K562 (cell line): ENCODE measurements at regions not wholly inside any gene's neighbourhood (a gene's known extent, or its start where the extent isn't known, plus 50 kb on each side); places are given as distances from the start of the nearest gene placed in this dataset.

Experiments used
- ATAC-seq: fragments of 200-7000 bp; cut with Tn5 transposase; 3 replicates; pipeline ENCODE4 v1.9.1; 2020; ENCODE audit warnings: moderate library complexity
- BruUV-seq: library from RNA; stranded (reverse); fragments of 400-500 nt; replicated peaks from 2 replicates; lab custom pipeline; 2021; lab: Mats Ljungman, UMichigan
- CTCF ChIA-PET: fragments of 300-600 bp; formaldehyde crosslinking; extraction: SDS; loops from one replicate; lab custom pipeline; 2021; ENCODE audit warnings: low intra/inter-chr PET ratio; lab: Yijun Ruan, JAX
- POLR2A ChIA-PET: fragments of 300-600, 350-650 bp; sonication (Branson Sonifier 250); formaldehyde crosslinking; extraction: SDS; loops from one replicate; lab custom pipeline; 2021; ENCODE audit warnings: antibody characterized with exemption, inconsistent platforms; lab: Yijun Ruan, JAX
- DNase-seq, 4 experiments: peaks; one replicate each; pipeline versions ENCODE4 v3.0.0 to v3.0.0-alpha.2; 2011 to 2018; ENCODE audit warnings: low spot score in 3 of 4, mixed read lengths in 3 of 4; ENCODE audit errors: extremely low read depth in 1 of 4
- FAIRE-seq: peaks from 2 replicates; lab custom pipeline; 2011; peaks lifted over from hg19 to GRCh38; lab: Jason Lieb, UNC
- H2AFZ ChIP-seq: 2 replicates; pipeline ENCODE4 v1.6.0; 2011; ENCODE audit warnings: low read depth, low read length, control low read depth, inconsistent platforms
- H3K27ac ChIP-seq: fragments of 200-600 bp; 3 replicates; pipeline ENCODE4 v1.8.0; 2011; ENCODE audit warnings: low read depth, mild to moderate bottlenecking, control low read depth, inconsistent platforms, low read length, moderate library complexity, mixed read lengths; ENCODE audit errors: extremely low read depth
- H3K27me3 ChIP-seq, 2 experiments: fragments of 300-600 bp in 1 of 2; 2 replicates in 1 of 2; 3 replicates in 1 of 2; pipeline versions ENCODE4 v1.6.0 to v1.8.0; 2011; ENCODE audit warnings: inconsistent platforms in 2 of 2, low read length in 2 of 2, mild to moderate bottlenecking in 1 of 2, mixed read lengths in 1 of 2, moderate library complexity in 1 of 2; ENCODE audit not compliant: control insufficient read depth in 2 of 2, insufficient read depth in 2 of 2
- H3K36me3 ChIP-seq: fragments of 300-600 bp; 3 replicates; pipeline ENCODE4 v1.8.0; 2011; ENCODE audit warnings: mild to moderate bottlenecking, low read length, inconsistent platforms; ENCODE audit not compliant: control insufficient read depth, insufficient read depth
- H3K4me1 ChIP-seq, 2 experiments: fragments of 200-600 bp in 1 of 2; replicated peaks in 1 of 2; 2 replicates in 1 of 2; 3 replicates in 1 of 2; pipeline versions ENCODE4 v1.5.1 to v1.8.0; 2011; ENCODE audit warnings: inconsistent platforms in 2 of 2, low read length in 2 of 2, mild to moderate bottlenecking in 1 of 2, mixed read lengths in 1 of 2, moderate library complexity in 1 of 2; ENCODE audit not compliant: control insufficient read depth in 2 of 2, insufficient read depth in 2 of 2
- H3K4me2 ChIP-seq: 2 replicates; pipeline ENCODE4 v1.6.1; 2011; ENCODE audit warnings: low read length, control low read depth, inconsistent platforms, mixed read lengths; ENCODE audit not compliant: insufficient read depth
- H3K4me3 ChIP-seq: fragments of 200-600 bp; sonication (generic), shearing (Covaris generic); 2 replicates; pipeline ENCODE4 v1.5.1; 2016; ENCODE audit warnings: control low read depth, inconsistent platforms
- H3K79me2 ChIP-seq: fragments of 200-600 bp; 3 replicates; pipeline ENCODE4 v1.8.0; 2011; ENCODE audit warnings: low read length, inconsistent platforms; ENCODE audit not compliant: control insufficient read depth, insufficient read depth
- H3K9ac ChIP-seq, 2 experiments: 2 replicates each; pipeline versions ENCODE4 v1.6.0 to v1.6.1; 2011; ENCODE audit warnings: low read depth in 2 of 2, low read length in 2 of 2, control low read depth in 1 of 2, inconsistent platforms in 1 of 2, mild to moderate bottlenecking in 1 of 2, mixed read lengths in 1 of 2; ENCODE audit not compliant: insufficient read depth in 1 of 2
- H3K9me1 ChIP-seq: one replicate; pipeline ENCODE4 v1.6.0; 2011; ENCODE audit warnings: inconsistent platforms, mild to moderate bottlenecking, low read length, moderate library complexity; ENCODE audit not compliant: control insufficient read depth, insufficient read depth
- H3K9me3 ChIP-seq: replicated peaks from 2 replicates; pipeline ENCODE4 v1.5.1; 2011; ENCODE audit warnings: low read depth, low read length, inconsistent platforms; ENCODE audit not compliant: control insufficient read depth, insufficient read depth
- H4K20me1 ChIP-seq: replicated peaks from 2 replicates; pipeline ENCODE4 v1.6.1; 2011; ENCODE audit warnings: low read length, inconsistent platforms, mixed read lengths; ENCODE audit not compliant: control insufficient read depth, insufficient read depth
- DDX20 ChIP-seq: fragments of 450-650 bp; IDR thresholded peaks from 2 replicates; pipeline ENCODE4 v1.6.1; 2016; ENCODE audit warnings: missing genetic modification characterization, low read depth, mild to moderate bottlenecking, missing compliant biosample characterization, moderate library complexity
- EGR1 ChIP-seq: fragments of 450-650 bp; conservative IDR thresholded peaks from 2 replicates; pipeline ENCODE4 v1.6.1; 2017; ENCODE audit warnings: mild to moderate bottlenecking
- FOSL1 ChIP-seq: fragments of 200-800 bp; sonication (Bioruptor generic); conservative IDR thresholded peaks from 2 replicates; pipeline ENCODE4 v1.6.1; 2016; ENCODE audit warnings: missing genetic modification characterization, missing compliant biosample characterization
- PCBP2 ChIP-seq: fragments of 200-400 bp; formaldehyde crosslinking; IDR thresholded peaks from 2 replicates; pipeline ENCODE4 v1.6.1; 2018; ENCODE audit warnings: low read length, low read depth, mild to moderate bottlenecking, moderate library complexity; ENCODE audit not compliant: poor library complexity, severe bottlenecking
- PYGO2 ChIP-seq: fragments of 450-650 bp; IDR thresholded peaks from 2 replicates; pipeline ENCODE4 v1.6.1; 2016; ENCODE audit warnings: mild to moderate bottlenecking, missing genetic modification characterization, moderate library complexity, missing compliant biosample characterization
- SOX6 ChIP-seq: fragments of 450-650 bp; IDR thresholded peaks from 2 replicates; pipeline ENCODE4 v1.6.1; 2014; ENCODE audit warnings: mild to moderate bottlenecking
- ZNF175 ChIP-seq: fragments of 200-800 bp; sonication (Bioruptor generic); IDR thresholded peaks from 2 replicates; pipeline ENCODE4 v1.6.1; 2016; ENCODE audit warnings: low read depth, mild to moderate bottlenecking, missing genetic modification characterization, missing compliant biosample characterization
- ZNF507 ChIP-seq: conservative IDR thresholded peaks from 2 replicates; pipeline ENCODE4 v1.6.1; 2017; ENCODE audit warnings: missing genetic modification characterization, missing compliant biosample characterization
- WGBS: fragments of 100-300 bp; shearing (Covaris generic); methylation state at CpG from one replicate; pipeline ENCODE4 v1.1.6; 2016; ENCODE audit warnings: low coverage, mixed read lengths; ENCODE audit not compliant: insufficient coverage; ENCODE audit errors: missing lambda C conversion rate; 5-methylcytosine and 5-hydroxymethylcytosine counted together
- in situ Hi-C: fragments of 300-500 bp; cut with MboI; formaldehyde crosslinking; loops from 4 replicates; pipeline ENCODE4 v1.15.0; 2018; ENCODE audit warnings: inconsistent platforms, mixed read lengths
- intact Hi-C: fragments of 100-400 bp; cut with micrococcal nuclease; formaldehyde crosslinking; loops from 2 replicates; pipeline ENCODE4 v1.14.2; 2022
- TF ChIP-seq, protein P1 (sequence below): IDR thresholded peaks from 2 replicates; pipeline ENCODE4 v1.6.1; 2011; ENCODE audit not compliant: insufficient read length; ENCODE audit errors: extremely low read depth
- TF ChIP-seq, protein P2 (sequence below): fragments of 450-650 bp; IDR thresholded peaks from 2 replicates; pipeline ENCODE4 v1.6.1; 2016
- TF ChIP-seq, protein P3 (sequence below): sonication (generic); formaldehyde crosslinking; IDR thresholded peaks from 2 replicates; pipeline ENCODE4 v1.8.1; 2023; ENCODE audit warnings: mild to moderate bottlenecking, missing genetic modification reagents
- TF ChIP-seq, protein P4 (sequence below), 2 experiments: fragments of 450-650 bp in 1 of 2; sonication (generic) in 1 of 2; formaldehyde crosslinking; conservative IDR thresholded peaks; 2 replicates each; pipeline versions ENCODE4 v1.4.0 to v1.8.1; 2020 to 2022; ENCODE audit warnings: mild to moderate bottlenecking in 1 of 2, missing genetic modification reagents in 1 of 2

DNA sequence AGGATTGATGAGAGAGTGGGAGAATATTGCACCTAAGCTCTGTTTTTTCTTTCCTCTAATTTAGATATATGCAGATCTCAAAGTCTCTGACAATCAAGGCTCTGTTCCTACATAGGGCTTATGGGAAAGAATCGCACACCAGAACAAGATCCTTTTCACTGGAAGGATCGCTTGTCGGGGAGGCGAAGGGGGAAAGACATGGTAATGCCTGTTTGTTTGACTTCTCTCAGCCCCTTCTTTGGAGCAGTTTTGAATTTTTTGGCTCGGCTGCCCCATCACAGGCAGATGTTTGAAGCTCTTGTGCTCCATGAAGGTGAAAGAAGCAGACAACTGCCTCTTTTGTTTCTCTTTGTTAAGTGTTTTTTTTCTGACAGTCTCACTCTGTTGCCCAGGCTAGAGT is 599.9 kb upstream of the ZNF608 start:
- in situ Hi-C loops = no loop called here

DNA sequence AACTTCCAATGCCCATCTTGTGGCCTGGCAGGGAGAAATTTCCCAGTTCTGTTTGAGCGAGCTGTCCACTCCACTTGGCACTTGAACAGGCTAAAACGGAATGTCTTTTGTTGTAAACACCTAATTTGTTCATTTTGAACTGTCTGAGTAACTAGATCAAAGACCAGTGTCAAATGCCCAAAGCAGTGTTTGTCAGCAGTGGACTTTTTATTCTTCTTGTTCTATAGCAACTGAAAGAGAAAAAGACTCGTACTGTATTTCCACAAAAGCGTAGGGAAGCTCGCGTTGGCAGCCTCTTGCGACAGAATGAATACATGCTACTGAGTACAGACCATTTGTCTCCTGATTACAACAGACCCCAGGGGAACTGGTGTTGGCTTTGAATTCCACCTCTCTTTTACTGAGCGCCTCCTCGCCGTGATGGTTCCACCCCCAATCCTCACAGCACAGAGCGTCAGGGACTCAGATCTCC is 601.8 kb upstream of the ZNF608 start:
- in situ Hi-C loops = no loop called here
- TF ChIP-seq EGR1 (no peak), SOX6 (no peak), PCBP2 (no peak), PYGO2 (tag) (no peak), ZNF175 (CRISPR knock-in tag) (no peak), FOSL1 (no peak)
- TF ChIP-seq, protein P1, sequence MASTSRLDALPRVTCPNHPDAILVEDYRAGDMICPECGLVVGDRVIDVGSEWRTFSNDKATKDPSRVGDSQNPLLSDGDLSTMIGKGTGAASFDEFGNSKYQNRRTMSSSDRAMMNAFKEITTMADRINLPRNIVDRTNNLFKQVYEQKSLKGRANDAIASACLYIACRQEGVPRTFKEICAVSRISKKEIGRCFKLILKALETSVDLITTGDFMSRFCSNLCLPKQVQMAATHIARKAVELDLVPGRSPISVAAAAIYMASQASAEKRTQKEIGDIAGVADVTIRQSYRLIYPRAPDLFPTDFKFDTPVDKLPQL = no peak
- TF ChIP-seq, protein P2, sequence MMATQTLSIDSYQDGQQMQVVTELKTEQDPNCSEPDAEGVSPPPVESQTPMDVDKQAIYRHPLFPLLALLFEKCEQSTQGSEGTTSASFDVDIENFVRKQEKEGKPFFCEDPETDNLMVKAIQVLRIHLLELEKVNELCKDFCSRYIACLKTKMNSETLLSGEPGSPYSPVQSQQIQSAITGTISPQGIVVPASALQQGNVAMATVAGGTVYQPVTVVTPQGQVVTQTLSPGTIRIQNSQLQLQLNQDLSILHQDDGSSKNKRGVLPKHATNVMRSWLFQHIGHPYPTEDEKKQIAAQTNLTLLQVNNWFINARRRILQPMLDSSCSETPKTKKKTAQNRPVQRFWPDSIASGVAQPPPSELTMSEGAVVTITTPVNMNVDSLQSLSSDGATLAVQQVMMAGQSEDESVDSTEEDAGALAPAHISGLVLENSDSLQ = no peak
- TF ChIP-seq, protein P3, sequence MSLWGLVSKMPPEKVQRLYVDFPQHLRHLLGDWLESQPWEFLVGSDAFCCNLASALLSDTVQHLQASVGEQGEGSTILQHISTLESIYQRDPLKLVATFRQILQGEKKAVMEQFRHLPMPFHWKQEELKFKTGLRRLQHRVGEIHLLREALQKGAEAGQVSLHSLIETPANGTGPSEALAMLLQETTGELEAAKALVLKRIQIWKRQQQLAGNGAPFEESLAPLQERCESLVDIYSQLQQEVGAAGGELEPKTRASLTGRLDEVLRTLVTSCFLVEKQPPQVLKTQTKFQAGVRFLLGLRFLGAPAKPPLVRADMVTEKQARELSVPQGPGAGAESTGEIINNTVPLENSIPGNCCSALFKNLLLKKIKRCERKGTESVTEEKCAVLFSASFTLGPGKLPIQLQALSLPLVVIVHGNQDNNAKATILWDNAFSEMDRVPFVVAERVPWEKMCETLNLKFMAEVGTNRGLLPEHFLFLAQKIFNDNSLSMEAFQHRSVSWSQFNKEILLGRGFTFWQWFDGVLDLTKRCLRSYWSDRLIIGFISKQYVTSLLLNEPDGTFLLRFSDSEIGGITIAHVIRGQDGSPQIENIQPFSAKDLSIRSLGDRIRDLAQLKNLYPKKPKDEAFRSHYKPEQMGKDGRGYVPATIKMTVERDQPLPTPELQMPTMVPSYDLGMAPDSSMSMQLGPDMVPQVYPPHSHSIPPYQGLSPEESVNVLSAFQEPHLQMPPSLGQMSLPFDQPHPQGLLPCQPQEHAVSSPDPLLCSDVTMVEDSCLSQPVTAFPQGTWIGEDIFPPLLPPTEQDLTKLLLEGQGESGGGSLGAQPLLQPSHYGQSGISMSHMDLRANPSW (CRISPR knock-in tag) = no peak
- TF ChIP-seq, protein P4, sequence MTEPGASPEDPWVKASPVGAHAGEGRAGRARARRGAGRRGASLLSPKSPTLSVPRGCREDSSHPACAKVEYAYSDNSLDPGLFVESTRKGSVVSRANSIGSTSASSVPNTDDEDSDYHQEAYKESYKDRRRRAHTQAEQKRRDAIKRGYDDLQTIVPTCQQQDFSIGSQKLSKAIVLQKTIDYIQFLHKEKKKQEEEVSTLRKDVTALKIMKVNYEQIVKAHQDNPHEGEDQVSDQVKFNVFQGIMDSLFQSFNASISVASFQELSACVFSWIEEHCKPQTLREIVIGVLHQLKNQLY (CRISPR knock-in tag; conservative IDR thresholded peaks at IDR 0.05) = no peak

More for the DNA sequence above, 599.9 kb upstream of the ZNF608 start:
- no peaks in the 10 kb centered on the region for H3K79me2 ChIP-seq
- no peak for TF ChIP-seq DDX20 (tag)
- TF ChIP-seq ZNF507 (tag) = no peak
- H3K9me3 ChIP-seq = no peaks in the 10 kb centered on the region
- no peak overlapping the region for H3K27ac ChIP-seq
- DNase-seq (no peak), ATAC-seq (no peak), FAIRE-seq (no peak)
- intact Hi-C loops = no loop called here
- no peaks in the 10 kb centered on the region for H4K20me1 ChIP-seq
- H3K36me3 ChIP-seq = no peaks in the 10 kb centered on the region
- ChIA-PET CTCF (no interaction called here), POLR2A (no interaction called here)
- H3K27me3 ChIP-seq = no peaks in the 10 kb centered on the region
- no peaks in the 10 kb centered on the region for H3K4me1 ChIP-seq
- no peak overlapping the region for H3K9ac ChIP-seq
- 0% methylated on average over 5 of the region's 5 CpGs for WGBS
- H3K9me1 ChIP-seq = no peaks in the 10 kb centered on the region
- no peak overlapping the region for H3K4me3 ChIP-seq
- no peak overlapping the region for H2AFZ ChIP-seq
- no peak overlapping the region for H3K4me2 ChIP-seq
- BruUV-seq = no TSS peak

More for the DNA sequence above, 601.8 kb upstream of the ZNF608 start:
- H3K79me2 ChIP-seq = no peaks in the 10 kb centered on the region
- ChIA-PET CTCF (no interaction called here), POLR2A (no interaction called here)
- H3K27me3 ChIP-seq = no peaks in the 10 kb centered on the region
- H3K9me3 ChIP-seq = no peaks in the 10 kb centered on the region
- intact Hi-C loops = no loop called here
- H2AFZ ChIP-seq = no peak overlapping the region
- ATAC-seq = no peak
- H3K4me1 ChIP-seq = no peaks in the 10 kb centered on the region
- DNase-seq = no peak
- H3K4me2 ChIP-seq = no peak overlapping the region
- no peaks in the 10 kb centered on the region for H4K20me1 ChIP-seq
- no peak overlapping the region for H3K9ac ChIP-seq
- no peak for FAIRE-seq
- no peaks in the 10 kb centered on the region for H3K36me3 ChIP-seq
- no peak overlapping the region for H3K27ac ChIP-seq
- no peak overlapping the region for H3K4me3 ChIP-seq
- BruUV-seq = no TSS peak
- no peaks in the 10 kb centered on the region for H3K9me1 ChIP-seq
- WGBS = under 1% methylated on average over 11 of the region's 11 CpGs
